Chondrocyte (in vitro differentiated cells): ENCODE measurements at regions not wholly inside any gene's neighbourhood (a gene's known extent, or its start where the extent isn't known, plus 50 kb on each side); places are given as distances from the start of the nearest gene placed in this dataset.
A peak's percentile ranks its signal among the peaks of the same experiment; 100 is the strongest.
"Not testable (repeated sequence)": the region's sequence is repeated elsewhere in the genome, so short reads cannot be mapped to it uniquely, and the experiment has no call there.

Experiments
- DNase-seq: peaks from one replicate; pipeline ENCODE4 v3.0.0; 2021; ENCODE audit warnings: mixed read lengths, low spot score
- H3K27ac Mint-ChIP-seq: one replicate; pipeline ENCODE4 v1.8.0; 2021; ENCODE audit warnings: mild to moderate bottlenecking, moderate library complexity, mixed read lengths; ENCODE audit not compliant: unreplicated experiment
- H3K27me3 Mint-ChIP-seq: 2 replicates; pipeline ENCODE4 v1.8.0; 2021; ENCODE audit warnings: low read depth, mixed read lengths
- H3K36me3 Mint-ChIP-seq: 2 replicates; pipeline ENCODE4 v1.8.0; 2021; ENCODE audit warnings: low read depth, mixed read lengths
- H3K4me1 Mint-ChIP-seq: 2 replicates; pipeline ENCODE4 v1.8.0; 2021; ENCODE audit warnings: low read depth, mild to moderate bottlenecking, mixed read lengths
- H3K4me3 Mint-ChIP-seq: one replicate; pipeline ENCODE4 v1.8.0; 2021; ENCODE audit warnings: mild to moderate bottlenecking, moderate library complexity, mixed read lengths; ENCODE audit not compliant: unreplicated experiment
- H3K9me3 Mint-ChIP-seq: 2 replicates; pipeline ENCODE4 v1.8.0; 2021; ENCODE audit warnings: low read depth, mixed read lengths
- CTCF ChIP-seq: fragments of 200-600 bp; sonication (generic); IDR thresholded peaks from 2 replicates; pipeline ENCODE4 v1.5.0; 2021; ENCODE audit warnings: antibody characterized with exemption, mild to moderate bottlenecking, moderate library complexity

GRCh38 chr2:428591-428990 is 140.7 kb upstream of the ALKAL2 start:
- Mint-ChIP-seq H3K27me3 (peaks cover 2% of the 10 kb centered on the region), H3K4me1 (peaks cover 8% of the 10 kb centered on the region), H3K9me3 (no peaks in the 10 kb centered on the region), H3K27ac (no peak overlapping the region), H3K4me3 (no peak overlapping the region), H3K36me3 (no peaks in the 10 kb centered on the region)
- no peak for DNase-seq
- TF ChIP-seq CTCF, result no peak

GRCh38 chr2:426696-427095 is 138.8 kb upstream of the ALKAL2 start:
- not testable (repeated sequence) for H3K4me3 Mint-ChIP-seq, H3K4me1 Mint-ChIP-seq, H3K27ac Mint-ChIP-seq, DNase-seq, H3K9me3 Mint-ChIP-seq, H3K36me3 Mint-ChIP-seq, H3K27me3 Mint-ChIP-seq

- Mint-ChIP-seq H3K27me3 (peaks cover 2% of the 10 kb centered on the region), H3K36me3 (no peaks in the 10 kb centered on the region), H3K9me3 (no peaks in the 10 kb centered on the region), H3K4me1 (peaks cover 8% of the 10 kb centered on the region), H3K27ac (no peak overlapping the region), H3K4me3 (no peak overlapping the region)
- peak; percentile 85 for DNase-seq
- TF ChIP-seq CTCF, result no peak
Observed at GRCh38 chr2:425947-426346, 138.1 kb upstream of the ALKAL2 start.

- Mint-ChIP-seq H3K27me3 (peaks cover 2% of the 10 kb centered on the region), H3K9me3 (no peaks in the 10 kb centered on the region)
Observed at GRCh38 chr2:425243-425642, 137.4 kb upstream of the ALKAL2 start.

GRCh38 chr2:424306-425171 is 136.6 kb upstream of the ALKAL2 start:
- DNase-seq, result no peak
- Mint-ChIP-seq H3K4me3 (no peak overlapping the region), H3K36me3 (no peaks in the 10 kb centered on the region)

More at GRCh38 chr2:425243-425642, 137.4 kb upstream of the ALKAL2 start:
- Mint-ChIP-seq H3K4me1 (peaks cover 8% of the 10 kb centered on the region), H3K36me3 (no peaks in the 10 kb centered on the region), H3K4me3 (no peak overlapping the region), H3K27ac (no peak overlapping the region)
- no peak for TF ChIP-seq CTCF
- no peak for DNase-seq

More at GRCh38 chr2:424306-425171, 136.6 kb upstream of the ALKAL2 start:
- Mint-ChIP-seq H3K27ac (no peak overlapping the region), H3K27me3 (peaks cover under 1% of the 10 kb centered on the region), H3K4me1 (peaks cover 9% of the 10 kb centered on the region), H3K9me3 (no peaks in the 10 kb centered on the region)
- TF ChIP-seq CTCF, result no peak
